GM18511 (cell line): ENCODE measurements at regions not wholly inside any gene's neighbourhood (a gene's known extent, or its start where the extent isn't known, plus 50 kb on each side); places are given as distances from the start of the nearest gene placed in this dataset.

Experiments used
- ATAC-seq: cut with Tn5 transposase; IDR thresholded peaks from one replicate; pipeline ENCODE4 v1.9.1; 2021; ENCODE audit warnings: mild to moderate bottlenecking, moderate library complexity; ENCODE audit not compliant: unreplicated experiment

GRCh38 chr3:99542767-99543518, 95.5 kb upstream of the COL8A1 start:
- ATAC-seq, result no peak

- ATAC-seq, result no peak
Observed at GRCh38 chr3:99541181-99541580, 97.2 kb upstream of the COL8A1 start.

- no peak for ATAC-seq
Observed at GRCh38 chr3:99537416-99537815, 101.0 kb upstream of the COL8A1 start.

- no peak for ATAC-seq
Observed at GRCh38 chr3:99536555-99537314, 101.7 kb upstream of the COL8A1 start.

GRCh38 chr3:99534951-99535704, 103.3 kb upstream of the COL8A1 start:
- ATAC-seq, result peak; percentile 66

GRCh38 chr3:99532246-99532645, 106.1 kb upstream of the COL8A1 start:
- peak; percentile 56 for ATAC-seq

- no peak for ATAC-seq
Observed at GRCh38 chr3:99529265-99529664, 109.1 kb upstream of the COL8A1 start.

GRCh38 chr3:99526921-99527320, 111.5 kb upstream of the COL8A1 start:
- ATAC-seq, result no peak

- ATAC-seq, result no peak
Observed at GRCh38 chr3:99524559-99524958, 113.8 kb upstream of the COL8A1 start.

GRCh38 chr3:99523431-99524127, 114.8 kb upstream of the COL8A1 start:
- no peak for ATAC-seq

GRCh38 chr3:99522147-99522546, 116.2 kb upstream of the COL8A1 start:
- no peak for ATAC-seq

- no peak for ATAC-seq
Observed at GRCh38 chr3:99521551-99521950, 116.8 kb upstream of the COL8A1 start.

- ATAC-seq, result no peak
Observed at GRCh38 chr3:99520513-99520912, 117.9 kb upstream of the COL8A1 start.

GRCh38 chr3:99516936-99517335, 121.5 kb upstream of the COL8A1 start:
- no peak for ATAC-seq

- ATAC-seq, result no peak
Observed at GRCh38 chr3:99515891-99516290, 122.5 kb upstream of the COL8A1 start.

- ATAC-seq, result no peak
Observed at GRCh38 chr3:99509224-99509623, 129.2 kb upstream of the COL8A1 start.

GRCh38 chr3:99508191-99508590, 130.2 kb upstream of the COL8A1 start:
- no peak for ATAC-seq

GRCh38 chr3:99505646-99506269, 132.6 kb upstream of the COL8A1 start:
- ATAC-seq, result peak; percentile 99

- peak; percentile 46 for ATAC-seq
Observed at GRCh38 chr3:99505200-99505599, 133.2 kb upstream of the COL8A1 start.

- ATAC-seq, result no peak
Observed at GRCh38 chr3:99504258-99504657, 134.1 kb upstream of the COL8A1 start.

GRCh38 chr3:99503350-99503749, 135.0 kb upstream of the COL8A1 start:
- ATAC-seq, result no peak
